Lung (tissue), 11 donors: ENCODE measurements at regions not wholly inside any gene's neighbourhood (a gene's known extent, or its start where the extent isn't known, plus 50 kb on each side); places are given as distances from the start of the nearest gene placed in this dataset.

Experiments
- ATAC-seq: fragments of 200-7000 bp; cut with Tn5 transposase; one replicate; pipeline ENCODE4 v1.9.1; 2020; ENCODE audit warnings: moderate number of reproducible peaks; ENCODE audit not compliant: insufficient read depth, low FRiP score
- DNase-seq, 3 donors: peaks; one replicate each; pipeline ENCODE4 v3.0.0-alpha.2; 2013 to 2017
- H3K27ac ChIP-seq, 2 donors: one replicate each; pipeline ENCODE4 v1.5.1; 2013; ENCODE audit warnings: mild to moderate bottlenecking in 2 of 2, moderate library complexity in 2 of 2, control low read depth in 1 of 2, inconsistent platforms in 1 of 2, low read depth in 1 of 2, low read length in 1 of 2
- H3K27me3 ChIP-seq, 3 donors: one replicate each; pipeline ENCODE4 v1.5.1; 2013; ENCODE audit warnings: low read length in 2 of 3; ENCODE audit not compliant: control insufficient read depth in 3 of 3, insufficient read depth in 3 of 3
- H3K36me3 ChIP-seq, 4 donors: one replicate each; pipeline ENCODE4 v1.5.1; 2013; ENCODE audit warnings: low read length in 4 of 4, mild to moderate bottlenecking in 1 of 4, moderate library complexity in 1 of 4; ENCODE audit not compliant: control insufficient read depth in 4 of 4, insufficient read depth in 4 of 4
- H3K4me1 ChIP-seq, 5 donors: one replicate each; pipeline ENCODE4 v1.5.1; 2013; ENCODE audit warnings: low read length in 5 of 5, mild to moderate bottlenecking in 2 of 5, moderate library complexity in 1 of 5; ENCODE audit not compliant: control insufficient read depth in 5 of 5, insufficient read depth in 5 of 5
- H3K4me3 ChIP-seq: one replicate; pipeline ENCODE4 v1.5.1; 2013; ENCODE audit warnings: mild to moderate bottlenecking, control low read depth, moderate library complexity
- H3K9ac ChIP-seq, 2 donors: one replicate each; pipeline ENCODE4 v1.5.1; 2013; ENCODE audit warnings: low read length in 2 of 2, control low read depth in 1 of 2; ENCODE audit not compliant: insufficient read depth in 1 of 2
- H3K9me3 ChIP-seq, 4 donors: one replicate each; pipeline ENCODE4 v1.5.1; 2013; ENCODE audit warnings: low read length in 3 of 4, mild to moderate bottlenecking in 1 of 4, moderate library complexity in 1 of 4; ENCODE audit not compliant: control insufficient read depth in 4 of 4, insufficient read depth in 3 of 4
- WGBS, 2 donors: extraction: QIAGEN DNeasy Blood & Tissue Kit; methylation state at CpG; one replicate each; pipeline ENCODE4 v1.1.7; 2013; 5-methylcytosine and 5-hydroxymethylcytosine counted together
- TF ChIP-seq, protein P1 (sequence below): IDR thresholded peaks from 2 replicates; pipeline ENCODE4 v1.5.1; 2012; ENCODE audit warnings: mild to moderate bottlenecking; ENCODE audit errors: control extremely low read depth, extremely low read depth
- donor health status: control.
- donor health status: control.
- donor health status: Bipolar disorder and iron deficiency.
- donor health status: healthy.
- donor health status: DM: yes; HTN: yes; CAD: no.

DNA sequence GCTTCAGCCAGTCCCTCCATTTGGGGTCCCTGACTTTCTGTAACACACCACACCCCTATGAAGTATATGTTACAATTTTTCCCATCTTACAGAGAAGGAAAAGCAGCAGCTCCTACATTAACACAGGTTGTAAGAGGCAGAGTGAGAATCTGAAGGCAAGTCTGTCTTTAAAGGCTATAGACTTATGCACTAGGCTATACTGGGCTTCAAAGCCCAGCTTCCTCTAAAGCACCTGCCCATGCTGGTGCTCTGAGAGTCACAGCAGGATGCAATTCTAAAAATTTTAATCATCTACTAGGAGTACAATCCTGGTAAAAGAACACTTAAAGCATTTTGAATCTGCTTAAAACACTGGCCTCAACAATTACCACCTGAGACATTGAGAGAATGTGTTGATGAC, 113.0 kb upstream of the NLGN4Y start:
- no peak overlapping the region for H3K9ac ChIP-seq
- H3K4me3 ChIP-seq: no peak overlapping the region
- H3K27ac ChIP-seq: no peak overlapping the region
- H3K9me3 ChIP-seq: no peaks in the 10 kb centered on the region
- DNase-seq (no peak), ATAC-seq (no peak)
- H3K27me3 ChIP-seq: no peaks in the 10 kb centered on the region
- TF ChIP-seq, protein P1, sequence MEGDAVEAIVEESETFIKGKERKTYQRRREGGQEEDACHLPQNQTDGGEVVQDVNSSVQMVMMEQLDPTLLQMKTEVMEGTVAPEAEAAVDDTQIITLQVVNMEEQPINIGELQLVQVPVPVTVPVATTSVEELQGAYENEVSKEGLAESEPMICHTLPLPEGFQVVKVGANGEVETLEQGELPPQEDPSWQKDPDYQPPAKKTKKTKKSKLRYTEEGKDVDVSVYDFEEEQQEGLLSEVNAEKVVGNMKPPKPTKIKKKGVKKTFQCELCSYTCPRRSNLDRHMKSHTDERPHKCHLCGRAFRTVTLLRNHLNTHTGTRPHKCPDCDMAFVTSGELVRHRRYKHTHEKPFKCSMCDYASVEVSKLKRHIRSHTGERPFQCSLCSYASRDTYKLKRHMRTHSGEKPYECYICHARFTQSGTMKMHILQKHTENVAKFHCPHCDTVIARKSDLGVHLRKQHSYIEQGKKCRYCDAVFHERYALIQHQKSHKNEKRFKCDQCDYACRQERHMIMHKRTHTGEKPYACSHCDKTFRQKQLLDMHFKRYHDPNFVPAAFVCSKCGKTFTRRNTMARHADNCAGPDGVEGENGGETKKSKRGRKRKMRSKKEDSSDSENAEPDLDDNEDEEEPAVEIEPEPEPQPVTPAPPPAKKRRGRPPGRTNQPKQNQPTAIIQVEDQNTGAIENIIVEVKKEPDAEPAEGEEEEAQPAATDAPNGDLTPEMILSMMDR: no peak
- H3K4me1 ChIP-seq: no peaks in the 10 kb centered on the region
- no peaks in the 10 kb centered on the region for H3K36me3 ChIP-seq

DNA sequence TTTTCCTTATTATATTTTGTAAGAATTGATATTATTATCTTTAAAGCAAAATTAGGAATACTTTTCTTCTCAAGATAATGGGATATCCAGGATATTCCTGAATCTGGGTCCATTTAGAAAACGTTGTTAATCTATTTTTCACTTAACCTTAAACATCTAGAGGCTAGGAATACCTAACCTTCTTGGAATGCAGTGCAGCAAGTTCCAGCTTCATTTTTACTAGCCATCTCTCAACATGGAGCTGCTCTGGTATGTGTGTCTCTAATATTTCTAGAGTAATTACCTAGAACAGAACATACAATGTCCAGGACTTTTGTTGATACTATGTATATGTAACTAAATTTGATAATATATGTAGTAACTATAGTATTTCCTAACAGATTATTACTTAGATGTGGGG, 87.8 kb upstream of the NLGN4Y start:
- 54% methylated on average over 1 of the region's 1 CpG; no CpG with 5 or more reads in 1 of the 2 donors for WGBS, 2 donors
- ATAC-seq (no peak), DNase-seq (no peak)
- Histone ChIP-seq H3K27me3 (no peaks in the 10 kb centered on the region), H3K27ac (no peak overlapping the region), H3K4me3 (no peak overlapping the region), H3K4me1 (no peaks in the 10 kb centered on the region), H3K9ac (no peak overlapping the region), H3K36me3 (no peaks in the 10 kb centered on the region), H3K9me3 (no peaks in the 10 kb centered on the region)
- TF ChIP-seq, protein P1: no peak

DNA sequence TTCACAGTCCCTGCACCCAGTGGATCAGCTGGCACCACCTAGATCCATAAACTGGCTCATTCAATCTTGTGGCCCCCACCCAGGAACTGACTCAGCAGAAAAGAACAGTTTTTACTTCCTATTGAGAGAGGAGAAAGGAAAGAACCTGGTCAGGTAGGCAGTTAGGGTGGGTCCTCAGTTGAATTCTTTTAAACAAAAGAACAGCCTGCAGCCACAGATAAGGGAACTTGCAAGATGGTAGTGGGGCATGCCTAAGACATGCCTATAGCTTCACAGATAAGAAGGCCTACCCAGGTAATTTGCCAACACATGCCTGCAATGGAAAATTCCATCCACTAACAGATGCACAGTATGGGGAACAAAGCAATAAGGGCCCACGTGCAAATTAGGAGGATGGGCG, 86.7 kb upstream of the NLGN4Y start:
- no peaks in the 10 kb centered on the region for H3K36me3 ChIP-seq
- DNase-seq: no peak
- no peak overlapping the region for H3K27ac ChIP-seq
- no peaks in the 10 kb centered on the region for H3K9me3 ChIP-seq
- no peak for ATAC-seq
- TF ChIP-seq, protein P1: no peak
- H3K4me1 ChIP-seq: no peaks in the 10 kb centered on the region
- 87% methylated on average over 2 of the region's 2 CpGs; no CpG with 5 or more reads in 1 of the 2 donors for WGBS, 2 donors
- H3K9ac ChIP-seq: no peak overlapping the region
- no peak overlapping the region for H3K4me3 ChIP-seq
- no peaks in the 10 kb centered on the region for H3K27me3 ChIP-seq

DNA sequence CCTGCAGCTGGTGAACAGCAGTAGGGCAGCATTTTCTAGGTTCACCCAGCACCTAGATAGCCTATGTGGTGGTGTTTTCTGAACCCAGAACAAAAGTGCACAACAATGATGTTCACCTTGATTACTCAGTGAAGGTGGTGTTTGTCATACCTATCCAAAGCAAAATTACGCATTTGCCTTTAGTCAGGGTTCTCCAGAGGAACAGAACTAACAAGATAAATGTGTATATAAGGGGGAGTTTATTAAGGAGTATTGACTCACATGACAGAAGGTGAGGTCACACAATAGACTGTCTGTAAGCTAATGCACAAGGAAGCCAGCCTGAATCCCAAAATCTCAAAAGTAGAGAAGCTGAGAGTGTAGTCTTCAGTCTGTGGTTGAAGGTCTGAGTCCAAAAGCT, 85.9 kb upstream of the NLGN4Y start:
- H3K4me1 ChIP-seq: no peaks in the 10 kb centered on the region

More for the DNA sequence above, 85.9 kb upstream of the NLGN4Y start:
- WGBS, 2 donors: 82% methylated on average over 1 of the region's 1 CpG; no CpG with 5 or more reads in 1 of the 2 donors
- Histone ChIP-seq H3K9ac (no peak overlapping the region), H3K27ac (no peak overlapping the region), H3K4me3 (no peak overlapping the region), H3K9me3 (no peaks in the 10 kb centered on the region), H3K27me3 (no peaks in the 10 kb centered on the region), H3K36me3 (no peaks in the 10 kb centered on the region)
- no peak for ATAC-seq
- TF ChIP-seq, protein P1: no peak
- no peak for DNase-seq
